KMS-11 (cell line): ENCODE measurements at regions not wholly inside any gene's neighbourhood (a gene's known extent, or its start where the extent isn't known, plus 50 kb on each side); places are given as distances from the start of the nearest gene placed in this dataset.

Experiments used
- H2AFZ ChIP-seq: fragments of 200-600 bp; sonication (generic); 2 replicates; pipeline ENCODE4 v1.6.1; 2016; ENCODE audit warnings: antibody characterized with exemption, mixed run types, low read depth
- H3K27ac ChIP-seq: fragments of 200-600 bp; sonication (generic); 2 replicates; pipeline ENCODE4 v1.6.1; 2016; ENCODE audit warnings: mild to moderate bottlenecking, mixed run types
- H3K27me3 ChIP-seq: fragments of 200-600 bp; sonication (generic); 2 replicates; pipeline ENCODE4 v1.6.1; 2017; ENCODE audit warnings: mild to moderate bottlenecking, low read depth, mixed run types, moderate library complexity; ENCODE audit not compliant: insufficient read depth
- H3K36me3 ChIP-seq: fragments of 200-600 bp; sonication (generic); 2 replicates; pipeline ENCODE4 v1.6.1; 2017; ENCODE audit warnings: mild to moderate bottlenecking, mixed run types; ENCODE audit not compliant: insufficient read depth
- H3K4me1 ChIP-seq: fragments of 200-600 bp; sonication (generic); 2 replicates; pipeline ENCODE4 v1.6.1; 2016; ENCODE audit warnings: mild to moderate bottlenecking, low read depth, mixed run types; ENCODE audit not compliant: poor library complexity, severe bottlenecking
- H3K4me2 ChIP-seq: fragments of 200-600 bp; sonication (generic); 2 replicates; pipeline ENCODE4 v1.7.0; 2016; ENCODE audit warnings: mild to moderate bottlenecking, mixed run types
- H3K4me3 ChIP-seq: fragments of 200-600 bp; sonication (generic); IDR thresholded peaks from 2 replicates; pipeline ENCODE4 v1.6.1; 2017; ENCODE audit warnings: low read depth, low read length, mixed read lengths; ENCODE audit not compliant: insufficient read depth
- H3K79me2 ChIP-seq: fragments of 200-600 bp; sonication (generic); 2 replicates; pipeline ENCODE4 v1.6.1; 2016; ENCODE audit warnings: low read depth, mixed run types; ENCODE audit not compliant: insufficient read depth
- H3K9ac ChIP-seq: fragments of 200-600 bp; sonication (generic); 2 replicates; pipeline ENCODE4 v1.6.1; 2016; ENCODE audit warnings: mild to moderate bottlenecking, mixed run types
- H4K20me1 ChIP-seq: fragments of 200-600 bp; sonication (generic); 2 replicates; pipeline ENCODE4 v1.6.1; 2016; ENCODE audit warnings: mild to moderate bottlenecking, mixed run types; ENCODE audit not compliant: insufficient read depth
- TF ChIP-seq, protein P1 (sequence below): fragments of 200-600 bp; sonication (generic); conservative IDR thresholded peaks from 2 replicates; pipeline ENCODE4 v1.6.1; 2017; ENCODE audit warnings: low read depth, mild to moderate bottlenecking, antibody characterized with exemption, low read length, moderate library complexity, mixed read lengths

DNA sequence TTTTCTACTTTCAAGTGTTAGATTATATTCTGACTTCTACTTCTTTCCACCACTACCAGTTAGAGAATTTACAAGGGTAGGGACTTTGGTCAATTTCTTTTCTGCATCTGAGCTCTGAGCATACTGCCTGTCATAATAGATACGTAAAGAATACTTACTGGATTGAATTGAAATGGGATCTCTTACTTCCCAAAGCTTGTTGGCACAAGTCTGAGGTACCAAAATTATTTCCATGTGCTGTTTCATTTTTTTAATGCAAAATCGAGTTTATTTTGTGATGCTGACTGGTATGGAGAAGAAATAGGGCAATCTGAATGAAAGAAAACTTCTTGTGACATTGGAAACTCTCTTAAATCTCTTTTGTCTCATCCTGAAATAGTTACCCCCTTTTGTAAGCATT lies 428.9 kb downstream of the SPATA31D1 start:
- H3K79me2 ChIP-seq = no peaks in the 10 kb centered on the region
- H3K27me3 ChIP-seq = no peaks in the 10 kb centered on the region
- TF ChIP-seq, protein P1, sequence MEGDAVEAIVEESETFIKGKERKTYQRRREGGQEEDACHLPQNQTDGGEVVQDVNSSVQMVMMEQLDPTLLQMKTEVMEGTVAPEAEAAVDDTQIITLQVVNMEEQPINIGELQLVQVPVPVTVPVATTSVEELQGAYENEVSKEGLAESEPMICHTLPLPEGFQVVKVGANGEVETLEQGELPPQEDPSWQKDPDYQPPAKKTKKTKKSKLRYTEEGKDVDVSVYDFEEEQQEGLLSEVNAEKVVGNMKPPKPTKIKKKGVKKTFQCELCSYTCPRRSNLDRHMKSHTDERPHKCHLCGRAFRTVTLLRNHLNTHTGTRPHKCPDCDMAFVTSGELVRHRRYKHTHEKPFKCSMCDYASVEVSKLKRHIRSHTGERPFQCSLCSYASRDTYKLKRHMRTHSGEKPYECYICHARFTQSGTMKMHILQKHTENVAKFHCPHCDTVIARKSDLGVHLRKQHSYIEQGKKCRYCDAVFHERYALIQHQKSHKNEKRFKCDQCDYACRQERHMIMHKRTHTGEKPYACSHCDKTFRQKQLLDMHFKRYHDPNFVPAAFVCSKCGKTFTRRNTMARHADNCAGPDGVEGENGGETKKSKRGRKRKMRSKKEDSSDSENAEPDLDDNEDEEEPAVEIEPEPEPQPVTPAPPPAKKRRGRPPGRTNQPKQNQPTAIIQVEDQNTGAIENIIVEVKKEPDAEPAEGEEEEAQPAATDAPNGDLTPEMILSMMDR = no peak
- no peak overlapping the region for H3K27ac ChIP-seq
- no peak overlapping the region for H3K4me3 ChIP-seq
- H3K36me3 ChIP-seq = no peaks in the 10 kb centered on the region
- H3K9ac ChIP-seq = no peak overlapping the region
- H3K4me2 ChIP-seq = no peak overlapping the region
- no peak overlapping the region for H2AFZ ChIP-seq
- peaks cover 22% of the 10 kb centered on the region for H3K4me1 ChIP-seq
- no peaks in the 10 kb centered on the region for H4K20me1 ChIP-seq

DNA sequence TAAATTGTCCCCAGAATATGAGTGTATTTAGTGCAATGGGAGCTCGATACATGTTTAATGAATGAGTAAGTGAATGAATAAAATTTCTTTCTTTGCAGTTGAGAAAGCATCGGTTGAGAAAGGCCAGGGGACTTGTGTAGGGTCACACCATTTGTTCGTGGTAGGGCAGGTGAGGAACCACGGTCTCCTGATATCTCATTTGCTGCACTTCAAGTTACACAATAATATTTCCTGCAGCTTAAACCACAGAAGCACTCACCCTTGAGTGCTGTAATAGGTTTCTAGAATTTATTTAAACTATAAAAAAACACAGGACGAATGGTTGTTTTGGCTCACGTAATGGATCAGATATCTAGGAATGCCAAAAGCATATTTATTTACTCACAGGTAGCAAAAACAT lies 429.8 kb downstream of the SPATA31D1 start:
- H4K20me1 ChIP-seq = no peaks in the 10 kb centered on the region
- H3K27me3 ChIP-seq = no peaks in the 10 kb centered on the region
- no peaks in the 10 kb centered on the region for H3K36me3 ChIP-seq
- H3K4me3 ChIP-seq = no peak overlapping the region
- no peaks in the 10 kb centered on the region for H3K79me2 ChIP-seq
- H3K27ac ChIP-seq = no peak overlapping the region
- peaks cover 17% of the 10 kb centered on the region for H3K4me1 ChIP-seq
- no peak overlapping the region for H3K9ac ChIP-seq
- H2AFZ ChIP-seq = no peak overlapping the region
- TF ChIP-seq, protein P1 = no peak
- no peak overlapping the region for H3K4me2 ChIP-seq

DNA sequence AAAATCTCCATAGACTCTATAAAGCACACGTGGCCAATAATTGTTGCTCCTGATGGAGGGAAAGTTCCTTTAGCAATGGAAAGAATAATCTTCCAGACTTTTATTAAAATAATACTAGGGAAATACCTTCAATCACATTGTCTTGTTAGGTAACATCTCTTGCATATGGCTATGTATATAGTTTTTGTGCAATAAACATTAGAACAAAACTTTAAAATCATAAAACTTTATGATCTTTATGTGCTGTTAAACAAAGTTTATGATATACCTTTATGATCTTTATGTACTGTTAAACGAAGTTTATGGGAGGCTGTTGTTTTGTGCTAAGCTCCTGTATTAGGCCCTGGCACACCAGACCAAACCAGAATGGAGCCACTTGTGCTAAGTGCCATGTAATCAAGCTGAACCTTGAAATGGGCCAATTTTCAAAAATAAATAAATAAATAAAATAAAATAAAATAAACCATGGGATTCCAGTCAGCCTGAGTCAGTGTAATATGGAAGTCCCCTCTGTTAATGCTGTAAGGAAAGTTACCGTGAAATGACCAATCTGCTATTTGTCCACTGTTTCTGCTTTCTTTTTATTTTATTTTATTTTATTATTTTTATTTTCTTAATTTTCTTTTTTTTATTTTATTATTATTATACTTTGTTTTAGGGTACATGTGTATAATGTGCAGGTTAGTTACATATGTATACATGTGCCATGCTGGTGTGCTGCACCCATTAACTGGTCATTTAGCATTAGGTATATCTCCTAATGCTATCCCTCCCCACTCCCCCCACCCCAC lies 431.3 kb downstream of the SPATA31D1 start:
- no peak overlapping the region for H3K4me2 ChIP-seq
- H3K27me3 ChIP-seq = no peaks in the 10 kb centered on the region
- TF ChIP-seq, protein P1 = no peak
- H3K79me2 ChIP-seq = no peaks in the 10 kb centered on the region
- H3K9ac ChIP-seq = no peak overlapping the region
- H3K36me3 ChIP-seq = no peaks in the 10 kb centered on the region
- no peak overlapping the region for H2AFZ ChIP-seq
- no peak overlapping the region for H3K27ac ChIP-seq
- peaks cover 17% of the 10 kb centered on the region for H3K4me1 ChIP-seq
- H4K20me1 ChIP-seq = no peaks in the 10 kb centered on the region
- H3K4me3 ChIP-seq = no peak overlapping the region

DNA sequence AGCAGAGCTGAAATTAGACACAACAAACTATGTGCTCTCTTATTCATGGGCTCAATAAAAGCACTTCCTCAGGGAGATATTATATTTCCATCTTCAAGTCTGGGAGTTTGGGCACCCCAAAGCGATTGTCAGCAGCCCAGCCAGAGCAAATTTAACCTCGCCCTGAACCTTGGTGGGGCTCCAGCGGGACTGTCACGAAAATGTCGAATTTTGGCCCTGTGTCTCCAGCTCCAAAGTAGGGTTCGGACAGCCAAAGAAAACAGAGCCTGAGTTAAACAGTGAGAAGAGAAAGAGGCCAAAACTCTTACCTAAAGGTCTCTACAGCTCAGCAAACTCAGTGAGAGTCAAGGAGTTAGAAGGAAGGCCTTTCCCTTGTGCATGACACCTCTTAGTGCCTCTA lies 432.9 kb downstream of the SPATA31D1 start:
- TF ChIP-seq, protein P1 = no peak
- no peak overlapping the region for H3K4me2 ChIP-seq
- H3K36me3 ChIP-seq = no peaks in the 10 kb centered on the region
- no peak overlapping the region for H2AFZ ChIP-seq
- no peak overlapping the region for H3K4me3 ChIP-seq
- no peaks in the 10 kb centered on the region for H3K79me2 ChIP-seq
- no peaks in the 10 kb centered on the region for H4K20me1 ChIP-seq
- H3K27ac ChIP-seq = no peak overlapping the region
- no peaks in the 10 kb centered on the region for H3K27me3 ChIP-seq
- H3K4me1 ChIP-seq = peaks cover 17% of the 10 kb centered on the region
- H3K9ac ChIP-seq = no peak overlapping the region
